ENCODE measurements at regions not wholly inside any gene's neighbourhood (a gene's known extent, or its start where the extent isn't known, plus 50 kb on each side); places are given as distances from the start of the nearest gene placed in this dataset.

- no peak for DNase-seq (ENCODE audit: low spot score)
- no peak for TF ChIP-seq CTCF (IDR thresholded peaks at IDR 0.05)
- ATAC-seq (ENCODE audit: low FRiP score) = no peak
Measured at GRCh38 chr12:13282861-13283260, 86.3 kb downstream of the EMP1 start.

- ATAC-seq (ENCODE audit: low FRiP score) (peak; percentile 97), DNase-seq (ENCODE audit: low spot score) (peak; percentile 46)
- peak in 2 of 3 donors; percentile 25 to 84 for TF ChIP-seq CTCF (IDR thresholded peaks at IDR 0.05)
Measured at GRCh38 chr12:13278249-13278787, 81.8 kb downstream of the EMP1 start.

- ATAC-seq (ENCODE audit: low FRiP score) = no peak
- TF ChIP-seq CTCF (IDR thresholded peaks at IDR 0.05) = no peak
- no peak for DNase-seq (ENCODE audit: low spot score)
Measured at GRCh38 chr12:13277293-13277692, 80.8 kb downstream of the EMP1 start.

- DNase-seq (ENCODE audit: low spot score) (no peak), ATAC-seq (ENCODE audit: low FRiP score) (no peak)
- no peak for TF ChIP-seq CTCF (IDR thresholded peaks at IDR 0.05)
Measured at GRCh38 chr12:13275241-13276085, 78.9 kb downstream of the EMP1 start.

- DNase-seq (ENCODE audit: low spot score) (no peak), ATAC-seq (ENCODE audit: low FRiP score) (no peak)
- TF ChIP-seq CTCF (IDR thresholded peaks at IDR 0.05) = no peak
Measured at GRCh38 chr12:13273850-13274249, 77.3 kb downstream of the EMP1 start.

- TF ChIP-seq CTCF (IDR thresholded peaks at IDR 0.05) = no peak
- ATAC-seq (ENCODE audit: low FRiP score) (no peak), DNase-seq (ENCODE audit: low spot score) (no peak)
Measured at GRCh38 chr12:13273097-13273496, 76.6 kb downstream of the EMP1 start.

- ATAC-seq (ENCODE audit: low FRiP score) (no peak), DNase-seq (ENCODE audit: low spot score) (no peak)
- TF ChIP-seq CTCF (IDR thresholded peaks at IDR 0.05) = no peak
Measured at GRCh38 chr12:13270817-13271216, 74.3 kb downstream of the EMP1 start.
